HG03025 (cell line): ENCODE measurements at regions not wholly inside any gene's neighbourhood (a gene's known extent, or its start where the extent isn't known, plus 50 kb on each side); places are given as distances from the start of the nearest gene placed in this dataset.
"Not testable (repeated sequence)": the region's sequence is repeated elsewhere in the genome, so short reads cannot be mapped to it uniquely, and the experiment has no call there.

Experiments
- ATAC-seq: cut with Tn5 transposase; IDR thresholded peaks from one replicate; pipeline ENCODE4 v1.9.1; 2021; ENCODE audit warnings: mild to moderate bottlenecking, moderate library complexity; ENCODE audit not compliant: unreplicated experiment, low FRiP score

- ATAC-seq, result no peak
Measured at GRCh38 chr10:26355241-26355640, 82.9 kb upstream of the APBB1IP start.

DNA sequence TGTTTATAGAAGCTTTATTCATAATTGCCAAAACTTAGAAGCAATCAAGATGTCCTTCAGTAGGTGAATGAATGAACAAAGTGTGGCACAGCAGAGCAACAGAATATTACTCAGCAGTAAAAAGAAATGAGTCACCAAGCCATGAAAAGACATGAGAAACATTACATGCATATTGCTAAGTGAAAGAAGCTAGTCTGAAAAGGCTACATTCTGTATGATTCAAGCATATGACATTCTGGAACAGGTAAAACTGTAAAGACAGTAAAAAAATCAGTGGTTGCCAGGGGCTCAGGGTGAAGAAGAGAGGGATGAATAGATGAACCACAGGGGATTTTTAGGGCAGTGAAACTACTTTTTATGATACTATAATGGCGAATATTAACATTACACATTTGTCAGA, 80.9 kb upstream of the APBB1IP start:
- ATAC-seq, result no peak

DNA sequence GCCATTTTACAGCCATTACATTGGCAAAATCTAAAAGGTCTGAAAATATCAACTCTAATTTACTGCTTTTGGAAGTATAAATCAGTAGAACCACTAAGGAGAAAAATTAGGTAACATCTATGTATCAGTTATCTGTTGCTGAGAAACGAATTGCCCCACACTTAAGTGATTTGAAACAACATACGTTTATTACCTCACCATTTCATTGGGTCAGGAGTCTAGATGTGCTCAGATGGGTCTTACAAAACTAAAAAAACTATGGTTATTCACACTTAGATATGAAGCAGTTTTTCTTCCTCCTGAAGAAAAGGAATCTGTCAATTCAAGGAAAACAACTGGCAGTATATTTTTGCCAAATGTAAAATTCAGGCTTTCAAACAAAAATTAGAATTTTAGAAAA, 80.1 kb upstream of the APBB1IP start:
- no peak for ATAC-seq

DNA sequence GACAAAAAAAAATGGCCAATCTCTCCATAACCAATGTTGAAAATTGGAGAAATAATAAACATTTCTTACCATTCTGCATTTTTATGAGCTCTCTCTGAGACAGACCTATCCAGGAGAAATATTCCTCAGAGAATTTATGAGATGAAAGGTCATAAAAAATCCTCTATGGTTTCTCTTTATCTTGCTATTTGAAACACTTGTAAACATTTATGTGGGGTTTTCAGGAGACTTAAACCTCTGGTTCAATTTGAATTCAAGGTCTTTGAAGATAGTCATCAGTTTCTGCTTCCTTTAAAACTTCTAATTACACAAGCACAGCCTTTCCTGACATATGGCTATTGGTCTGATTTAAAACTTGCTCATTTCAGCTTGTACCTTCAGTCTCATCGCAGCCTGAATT, 78.5 kb upstream of the APBB1IP start:
- no peak for ATAC-seq

- ATAC-seq, result no peak
Measured at GRCh38 chr10:26361351-26361750, 76.8 kb upstream of the APBB1IP start.

DNA sequence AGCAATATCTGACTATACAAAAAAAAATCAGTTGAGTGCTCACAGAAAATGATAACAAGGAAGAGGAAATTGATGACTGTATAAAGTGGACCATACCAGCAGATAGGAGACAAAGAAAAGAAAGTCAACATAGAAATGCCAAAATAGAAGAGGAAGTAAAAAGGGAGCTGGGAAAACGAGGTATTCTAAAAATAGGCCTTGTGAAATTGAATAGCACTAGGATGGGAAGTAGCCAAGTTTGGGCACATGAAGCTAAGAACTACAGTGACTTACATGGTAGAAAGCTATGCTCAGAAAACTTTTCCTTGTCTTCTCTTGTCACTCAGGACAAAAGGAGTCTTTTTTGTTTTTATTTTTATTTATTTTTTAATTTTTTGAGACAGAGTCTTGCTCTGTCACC, 76.2 kb upstream of the APBB1IP start:
- ATAC-seq, result no peak

DNA sequence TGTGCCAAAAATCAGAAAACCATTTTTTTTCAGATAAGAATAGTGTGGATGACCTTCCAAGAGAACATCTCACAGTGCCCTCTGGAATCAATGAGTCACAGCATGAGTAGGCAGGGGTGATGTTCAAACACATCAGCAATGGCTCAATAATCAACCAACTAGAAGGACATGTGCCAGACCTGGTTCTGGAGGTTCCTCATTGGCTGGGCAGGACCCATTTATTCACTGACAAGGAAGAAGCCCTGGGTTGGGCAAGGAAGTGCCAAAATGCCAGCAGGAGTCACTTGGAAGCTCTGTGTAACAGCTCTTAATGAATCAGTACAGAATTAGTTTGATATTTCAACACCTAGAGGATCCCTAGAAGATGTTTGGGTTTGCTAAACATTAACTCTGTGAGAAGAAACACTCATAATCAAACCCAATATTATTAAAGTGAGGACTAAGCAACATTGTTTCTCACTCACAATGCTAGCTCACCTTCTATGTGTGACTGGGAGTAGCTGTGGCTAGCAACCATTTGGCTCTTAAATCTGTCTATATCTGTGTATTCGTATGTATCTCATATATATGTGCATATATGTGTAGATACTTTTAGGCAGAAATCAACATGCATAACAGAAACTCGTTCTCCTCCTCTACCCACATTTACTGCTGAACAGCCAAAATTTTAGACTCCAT, 72.3 kb upstream of the APBB1IP start:
- no peak for ATAC-seq

DNA sequence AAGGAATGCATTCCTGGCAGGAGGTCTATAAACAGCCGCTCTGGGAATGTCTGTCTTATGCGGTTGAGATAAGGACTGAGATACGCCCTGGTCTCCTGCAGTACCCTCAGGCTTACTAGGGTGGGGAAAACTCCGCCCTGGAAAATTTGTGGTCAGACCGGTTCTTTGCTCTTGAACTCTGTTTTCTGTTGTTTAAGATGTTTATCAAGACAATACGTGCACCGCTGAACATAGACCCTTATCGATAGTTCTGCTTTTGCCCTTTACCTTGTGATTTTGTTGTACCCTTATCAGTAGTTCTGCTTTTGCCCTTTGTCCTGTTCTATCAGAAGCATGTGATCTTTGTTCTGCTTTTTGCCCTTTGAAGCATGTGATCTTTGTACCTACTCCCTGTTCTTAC, 71.1 kb upstream of the APBB1IP start:
- not testable (repeated sequence) for ATAC-seq

DNA sequence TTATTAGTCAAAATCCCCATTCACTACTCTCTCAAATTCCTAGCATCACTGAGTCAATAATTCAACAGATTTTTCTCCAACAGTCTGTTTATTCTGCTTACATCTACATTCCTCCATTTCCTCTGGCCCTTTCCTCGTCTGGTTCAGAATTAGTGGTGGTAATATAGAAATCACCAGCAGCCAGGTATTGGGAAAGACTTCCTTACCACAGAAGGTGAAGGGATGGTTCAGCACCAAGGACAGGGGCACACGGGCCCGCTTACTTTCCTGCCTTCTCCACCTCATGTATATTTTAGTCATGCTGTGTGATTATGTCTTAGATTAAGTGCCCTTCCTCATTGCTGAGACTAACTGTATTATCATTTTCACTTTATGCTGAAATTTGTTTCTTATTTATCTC, 70.4 kb upstream of the APBB1IP start:
- peak; percentile 47 for ATAC-seq

- ATAC-seq, result peak; percentile 45
Measured at GRCh38 chr10:26368463-26368862, 69.7 kb upstream of the APBB1IP start.

- peak; percentile 69 for ATAC-seq
Measured at GRCh38 chr10:26372513-26373354, 65.4 kb upstream of the APBB1IP start.

DNA sequence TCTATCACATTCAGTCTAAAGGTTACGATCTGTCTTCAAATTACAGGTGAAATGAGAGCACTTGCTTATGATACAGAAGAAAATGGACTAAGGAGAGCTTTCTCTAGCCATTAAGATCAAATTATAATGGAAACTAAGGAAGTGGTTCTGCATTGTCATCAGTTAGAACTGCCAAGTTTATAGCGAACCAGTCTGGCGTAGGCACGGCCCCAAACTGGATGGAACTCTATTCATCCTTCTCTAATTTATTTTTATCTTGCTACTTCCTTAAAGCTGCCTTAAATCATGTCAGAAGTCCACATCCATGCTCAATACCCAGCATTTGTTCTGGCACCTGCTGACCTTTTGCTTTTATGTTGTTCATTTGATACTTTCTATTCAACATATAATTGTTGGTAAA, 63.7 kb upstream of the APBB1IP start:
- ATAC-seq, result no peak

DNA sequence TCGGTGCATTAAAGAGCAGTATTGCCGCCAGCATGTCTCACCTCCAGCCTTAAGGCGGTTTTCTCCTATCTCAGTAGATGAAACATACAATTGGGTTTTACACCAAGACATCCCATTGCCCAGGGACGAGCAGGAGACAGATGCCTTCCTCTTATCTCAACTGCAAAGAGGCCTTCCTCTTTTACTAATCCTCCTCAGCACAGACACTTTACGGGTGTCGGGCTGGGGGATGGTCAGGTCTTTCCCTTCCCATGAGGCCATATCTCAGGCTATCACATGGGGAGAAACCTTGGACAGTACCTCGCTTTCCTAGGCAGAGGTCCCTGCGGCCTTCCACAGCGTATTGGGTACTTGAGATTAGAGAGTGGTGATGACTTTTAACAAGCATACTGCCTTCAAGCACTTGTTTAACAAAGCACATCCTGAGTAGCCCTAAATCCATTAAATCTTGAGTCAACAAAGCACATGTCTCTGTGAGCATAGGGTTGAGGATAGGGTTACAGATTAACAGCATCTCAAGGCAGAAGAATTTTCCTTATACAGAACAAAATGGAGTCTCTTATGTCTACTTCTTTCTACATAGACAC, 60.8 kb upstream of the APBB1IP start:
- ATAC-seq, result not testable (repeated sequence)

DNA sequence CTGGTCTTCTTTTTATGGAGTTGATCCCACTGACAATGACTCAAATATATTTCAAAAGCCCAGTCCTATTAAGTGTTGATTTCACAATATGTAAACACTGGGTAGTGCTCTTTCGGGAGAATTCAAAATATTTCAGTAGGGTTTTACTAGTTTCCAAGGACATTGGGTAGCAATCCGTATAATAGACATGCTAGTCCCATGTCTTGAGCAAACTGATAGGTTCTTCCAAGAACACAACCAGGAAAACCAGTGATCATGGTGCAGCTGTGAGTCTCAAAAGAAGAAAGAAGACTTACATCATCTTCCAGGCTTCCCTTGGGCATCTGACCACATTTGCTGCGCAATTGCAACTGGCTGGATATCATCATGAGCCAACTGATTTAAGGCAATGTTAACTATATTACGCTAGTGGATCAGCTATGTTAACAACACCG, 59.3 kb upstream of the APBB1IP start:
- ATAC-seq, result no peak

- no peak for ATAC-seq
Measured at GRCh38 chr10:26380815-26381214, 57.3 kb upstream of the APBB1IP start.

DNA sequence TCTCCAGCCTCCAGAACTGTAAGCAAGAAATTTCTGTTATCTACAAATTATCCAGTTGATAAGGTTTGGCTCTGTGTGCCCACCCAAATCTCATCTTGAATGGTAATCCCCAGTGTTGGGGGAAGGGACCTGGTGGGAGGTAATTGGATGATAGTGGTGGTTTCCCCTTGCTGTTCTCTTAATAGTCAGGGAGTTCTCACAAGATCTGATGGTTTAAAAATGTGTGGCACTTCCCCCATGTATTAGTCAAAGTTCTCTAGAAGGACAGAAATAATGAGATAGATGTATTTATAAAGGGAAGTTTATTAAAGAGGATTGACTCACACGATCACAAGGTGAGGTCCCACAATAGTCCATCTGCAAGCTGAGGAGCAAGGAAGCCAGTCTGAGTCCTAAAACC, 56.2 kb upstream of the APBB1IP start:
- no peak for ATAC-seq

DNA sequence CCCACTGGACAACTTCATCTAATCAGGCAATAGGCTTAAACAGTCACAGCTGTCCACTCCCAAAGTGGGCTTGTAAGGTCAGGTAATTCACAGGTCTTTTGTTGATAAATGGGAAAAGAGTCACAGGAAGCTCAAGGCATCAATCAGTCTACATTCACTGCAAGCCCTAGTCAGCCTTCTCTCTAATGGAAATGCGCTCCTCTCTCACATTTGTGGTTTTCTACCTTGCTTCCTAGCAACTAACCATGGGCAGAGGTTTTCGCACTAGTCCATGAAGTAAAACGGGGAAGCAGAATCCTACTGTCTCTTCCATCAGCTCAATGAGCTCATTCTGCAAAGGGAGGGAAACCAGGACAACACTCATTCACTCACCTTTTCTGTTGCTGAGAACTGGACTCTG, 53.5 kb upstream of the APBB1IP start:
- ATAC-seq, result no peak

GRCh38 chr10:26385443-26385842, 52.7 kb upstream of the APBB1IP start:
- ATAC-seq, result no peak

DNA sequence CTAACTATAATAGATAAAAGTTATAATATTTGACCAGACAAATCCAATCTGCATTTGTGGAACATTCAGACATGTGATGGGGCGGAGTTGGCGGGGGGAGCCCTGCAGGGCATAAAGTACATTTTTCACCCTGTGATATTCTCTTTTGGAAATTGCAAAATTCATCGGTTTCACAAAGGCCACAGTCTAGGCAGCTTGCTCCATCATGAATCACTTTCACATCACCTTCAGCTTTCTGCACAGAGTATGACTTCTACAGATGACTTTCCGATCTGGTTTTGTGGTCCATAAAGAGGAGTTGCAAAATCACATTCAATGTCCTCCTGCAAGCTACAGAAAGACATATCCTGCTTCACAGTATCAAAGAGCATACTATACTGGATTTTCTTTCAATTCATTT, 51.4 kb upstream of the APBB1IP start:
- peak; percentile 56 for ATAC-seq
